ENCODE measurements at regions not wholly inside any gene's neighbourhood (a gene's known extent, or its start where the extent isn't known, plus 50 kb on each side); places are given as distances from the start of the nearest gene placed in this dataset.
"Not testable (repeated sequence)": the region's sequence is repeated elsewhere in the genome, so short reads cannot be mapped to it uniquely, and the experiment has no call there.

DNA sequence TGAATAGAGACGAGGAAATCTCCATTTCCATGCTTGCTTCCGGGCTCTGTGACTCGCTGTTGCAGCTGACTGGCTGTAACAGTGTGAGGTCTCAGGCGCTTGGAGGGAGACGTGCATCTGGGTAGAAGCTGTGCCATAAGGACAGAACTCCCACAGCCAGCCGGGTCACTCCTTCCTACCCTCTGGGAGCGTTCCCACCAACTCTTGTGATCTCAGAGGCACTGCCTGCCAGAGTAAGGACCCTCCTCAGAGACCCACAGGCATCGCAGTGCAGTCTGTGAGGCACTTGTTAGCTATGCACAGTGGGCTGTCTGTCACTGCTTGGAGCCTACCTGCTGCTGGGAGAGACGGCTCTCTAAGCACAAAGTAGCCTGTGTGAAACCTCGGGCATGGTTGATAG lies 203.4 kb upstream of the SEMA6A start:
- POLR2A ChIA-PET = no interaction called here
- Mint-ChIP-seq H3K4me1 (ENCODE audit: low read depth) (no peaks in the 10 kb centered on the region), H3K27ac (no peak overlapping the region), H3K36me3 (ENCODE audit: low read depth) (no peaks in the 10 kb centered on the region), H3K9me3 (no peaks in the 10 kb centered on the region), H3K4me3 (no peak overlapping the region), H3K27me3 (no peaks in the 10 kb centered on the region)
- TF ChIP-seq, protein P1, sequence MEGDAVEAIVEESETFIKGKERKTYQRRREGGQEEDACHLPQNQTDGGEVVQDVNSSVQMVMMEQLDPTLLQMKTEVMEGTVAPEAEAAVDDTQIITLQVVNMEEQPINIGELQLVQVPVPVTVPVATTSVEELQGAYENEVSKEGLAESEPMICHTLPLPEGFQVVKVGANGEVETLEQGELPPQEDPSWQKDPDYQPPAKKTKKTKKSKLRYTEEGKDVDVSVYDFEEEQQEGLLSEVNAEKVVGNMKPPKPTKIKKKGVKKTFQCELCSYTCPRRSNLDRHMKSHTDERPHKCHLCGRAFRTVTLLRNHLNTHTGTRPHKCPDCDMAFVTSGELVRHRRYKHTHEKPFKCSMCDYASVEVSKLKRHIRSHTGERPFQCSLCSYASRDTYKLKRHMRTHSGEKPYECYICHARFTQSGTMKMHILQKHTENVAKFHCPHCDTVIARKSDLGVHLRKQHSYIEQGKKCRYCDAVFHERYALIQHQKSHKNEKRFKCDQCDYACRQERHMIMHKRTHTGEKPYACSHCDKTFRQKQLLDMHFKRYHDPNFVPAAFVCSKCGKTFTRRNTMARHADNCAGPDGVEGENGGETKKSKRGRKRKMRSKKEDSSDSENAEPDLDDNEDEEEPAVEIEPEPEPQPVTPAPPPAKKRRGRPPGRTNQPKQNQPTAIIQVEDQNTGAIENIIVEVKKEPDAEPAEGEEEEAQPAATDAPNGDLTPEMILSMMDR (IDR thresholded peaks at IDR 0.05) = no peak
- CTCF ChIA-PET = no interaction called here
- ATAC-seq (no peak), DNase-seq (no peak)
- intact Hi-C loops (cut with micrococcal nuclease) = no loop called here

- Mint-ChIP-seq H3K27ac (no peak overlapping the region), H3K27me3 (no peaks in the 10 kb centered on the region), H3K36me3 (ENCODE audit: low read depth) (no peaks in the 10 kb centered on the region), H3K4me3 (no peak overlapping the region), H3K4me1 (ENCODE audit: low read depth) (no peaks in the 10 kb centered on the region), H3K9me3 (no peaks in the 10 kb centered on the region)
- ChIA-PET CTCF (interaction anchor here (0.6 kb wide), 1 partner anchor 124 kb away, joined by 3 read pairs; no protein-coding TSS in a partner anchor), POLR2A (no interaction called here)
- TF ChIP-seq, protein P1 (IDR thresholded peaks at IDR 0.05) = no peak
- ATAC-seq = no peak
- DNase-seq = no peak
- intact Hi-C loops (cut with micrococcal nuclease) = no loop called here
These were observed 199.3 kb upstream of the SEMA6A start for GRCh38 chr5:116773926-116774325.

DNA sequence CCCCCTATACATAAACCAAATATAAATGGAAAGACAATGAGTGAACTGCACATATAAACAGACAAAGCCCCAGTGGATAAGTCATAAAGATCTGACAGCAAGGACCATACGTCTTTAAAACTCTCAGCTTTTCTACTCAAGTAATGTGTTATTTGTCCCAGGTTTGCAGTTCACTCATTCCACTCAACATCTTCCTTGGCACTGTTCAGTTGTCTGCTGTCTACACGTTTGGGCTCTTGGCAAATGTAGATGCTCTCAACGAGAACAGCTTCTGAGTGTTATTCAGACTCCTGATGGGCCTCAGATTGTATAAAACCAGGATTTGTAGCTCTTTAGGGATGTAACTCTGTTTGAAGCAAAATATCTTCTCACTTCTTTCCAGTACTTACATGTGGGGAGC lies 198.2 kb upstream of the SEMA6A start:
- no peaks in the 10 kb centered on the region for H3K9me3 Mint-ChIP-seq
- H3K36me3 Mint-ChIP-seq (ENCODE audit: low read depth) = no peaks in the 10 kb centered on the region
- H3K4me3 Mint-ChIP-seq = no peak overlapping the region
- intact Hi-C loops (cut with micrococcal nuclease) = no loop called here
- no peaks in the 10 kb centered on the region for H3K27me3 Mint-ChIP-seq
- DNase-seq (no peak), ATAC-seq (no peak)
- CTCF ChIA-PET = no interaction called here
- POLR2A ChIA-PET = no interaction called here
- H3K27ac Mint-ChIP-seq = no peak overlapping the region
- TF ChIP-seq, protein P1 (IDR thresholded peaks at IDR 0.05) = no peak
- H3K4me1 Mint-ChIP-seq (ENCODE audit: low read depth) = no peaks in the 10 kb centered on the region

GRCh38 chr5:116772152-116772501 lies 197.5 kb upstream of the SEMA6A start:
- intact Hi-C loops (cut with micrococcal nuclease) = no loop called here
- Mint-ChIP-seq H3K36me3 (ENCODE audit: low read depth) (no peaks in the 10 kb centered on the region), H3K9me3 (no peaks in the 10 kb centered on the region), H3K27ac (no peak overlapping the region), H3K27me3 (no peaks in the 10 kb centered on the region), H3K4me3 (no peak overlapping the region), H3K4me1 (ENCODE audit: low read depth) (no peaks in the 10 kb centered on the region)
- TF ChIP-seq, protein P1 (IDR thresholded peaks at IDR 0.05) = no peak
- ChIA-PET POLR2A (no interaction called here), CTCF (no interaction called here)
- DNase-seq (no peak), ATAC-seq (no peak)

GRCh38 chr5:116771466-116772151 lies 197.0 kb upstream of the SEMA6A start:
- no peak for DNase-seq
- ATAC-seq = no peak
- intact Hi-C loops (cut with micrococcal nuclease) = no loop called here
- Mint-ChIP-seq H3K36me3 (ENCODE audit: low read depth) (no peaks in the 10 kb centered on the region), H3K27me3 (no peaks in the 10 kb centered on the region), H3K9me3 (no peaks in the 10 kb centered on the region), H3K4me1 (ENCODE audit: low read depth) (no peaks in the 10 kb centered on the region), H3K27ac (no peak overlapping the region), H3K4me3 (no peak overlapping the region)
- TF ChIP-seq, protein P1 (IDR thresholded peaks at IDR 0.05) = no peak
- ChIA-PET POLR2A (no interaction called here), CTCF (no interaction called here)

GRCh38 chr5:116769953-116770352 lies 195.3 kb upstream of the SEMA6A start:
- H3K27ac Mint-ChIP-seq; POLR2A ChIA-PET; H3K27me3 Mint-ChIP-seq; intact Hi-C loops (cut with micrococcal nuclease); H3K36me3 Mint-ChIP-seq (ENCODE audit: low read depth); H3K4me1 Mint-ChIP-seq (ENCODE audit: low read depth); H3K9me3 Mint-ChIP-seq; ATAC-seq; DNase-seq; H3K4me3 Mint-ChIP-seq; CTCF ChIA-PET: not testable (repeated sequence)
